H9 (cell line): ENCODE measurements at regions not wholly inside any gene's neighbourhood (a gene's known extent, or its start where the extent isn't known, plus 50 kb on each side); places are given as distances from the start of the nearest gene placed in this dataset.

Experiments
- DNase-seq: peaks from one replicate; pipeline ENCODE4 v3.0.0-alpha.2; 2017
- H2AFZ ChIP-seq: one replicate; pipeline ENCODE4 v1.6.1; 2013; ENCODE audit warnings: mild to moderate bottlenecking, low read length, control low read depth, moderate library complexity
- H2AK5ac ChIP-seq: 2 replicates; pipeline ENCODE4 v1.6.1; 2013; ENCODE audit warnings: low read length, control low read depth, mixed read lengths; ENCODE audit not compliant: insufficient read length
- H2BK120ac ChIP-seq: one replicate; pipeline ENCODE4 v1.6.1; 2013; ENCODE audit warnings: low read depth, mild to moderate bottlenecking, low read length, control low read depth, inconsistent platforms; ENCODE audit not compliant: poor library complexity, severe bottlenecking
- H2BK12ac ChIP-seq: 2 replicates; pipeline ENCODE4 v1.6.1; 2013; ENCODE audit warnings: low read length, control low read depth, mixed read lengths, low read depth; ENCODE audit not compliant: insufficient read length
- H2BK15ac ChIP-seq: 2 replicates; pipeline ENCODE4 v1.6.1; 2013; ENCODE audit warnings: low read depth, low read length, control low read depth
- H2BK20ac ChIP-seq: one replicate; pipeline ENCODE4 v1.6.1; 2013; ENCODE audit warnings: low read depth, mild to moderate bottlenecking, low read length, control low read depth, inconsistent platforms; ENCODE audit not compliant: poor library complexity, severe bottlenecking
- H2BK5ac ChIP-seq: 2 replicates; pipeline ENCODE4 v1.6.1; 2013; ENCODE audit warnings: low read length, control low read depth, mixed read lengths; ENCODE audit not compliant: insufficient read length
- H3K14ac ChIP-seq: 2 replicates; pipeline ENCODE4 v1.6.1; 2013; ENCODE audit warnings: low read length, control low read depth; ENCODE audit not compliant: insufficient read depth
- H3K18ac ChIP-seq: 2 replicates; pipeline ENCODE4 v1.6.1; 2013; ENCODE audit warnings: low read depth, mild to moderate bottlenecking, mixed read lengths, low read length, control low read depth; ENCODE audit not compliant: insufficient read length
- H3K23ac ChIP-seq: 2 replicates; pipeline ENCODE4 v1.6.1; 2013; ENCODE audit warnings: low read length, control low read depth, mixed read lengths, low read depth; ENCODE audit not compliant: insufficient read length
- H3K23me2 ChIP-seq: 2 replicates; pipeline ENCODE4 v1.6.1; 2013; ENCODE audit warnings: low read depth, mild to moderate bottlenecking, mixed read lengths, low read length, control low read depth; ENCODE audit not compliant: insufficient read length, poor library complexity, severe bottlenecking
- H3K27ac ChIP-seq: 2 replicates; pipeline ENCODE4 v1.5.1; 2013; ENCODE audit warnings: low read length, control low read depth, mixed read lengths, low read depth; ENCODE audit not compliant: insufficient read length
- H3K27me3 ChIP-seq: 2 replicates; pipeline ENCODE4 v1.6.1; 2013; ENCODE audit warnings: low read length, control low read depth, inconsistent platforms; ENCODE audit not compliant: insufficient read depth
- H3K4ac ChIP-seq: 2 replicates; pipeline ENCODE4 v1.6.1; 2013; ENCODE audit warnings: low read depth, mild to moderate bottlenecking, control low read depth, inconsistent platforms, low read length, moderate library complexity
- H3K4me1 ChIP-seq: 2 replicates; pipeline ENCODE4 v1.6.1; 2013; ENCODE audit warnings: low read length, control low read depth, inconsistent platforms; ENCODE audit not compliant: insufficient read depth
- H3K4me2 ChIP-seq: 2 replicates; pipeline ENCODE4 v1.6.1; 2013; ENCODE audit warnings: low read length, control low read depth, mixed read lengths; ENCODE audit not compliant: insufficient read length, insufficient read depth
- H3K56ac ChIP-seq: 2 replicates; pipeline ENCODE4 v1.6.1; 2013; ENCODE audit warnings: low read depth, mild to moderate bottlenecking, mixed read lengths, low read length, control low read depth; ENCODE audit not compliant: insufficient read length
- H3K79me1 ChIP-seq: 2 replicates; pipeline ENCODE4 v1.6.1; 2013; ENCODE audit warnings: low read depth, mild to moderate bottlenecking, moderate library complexity, low read length, control low read depth, inconsistent platforms; ENCODE audit not compliant: insufficient read depth, poor library complexity, severe bottlenecking
- H3K79me2 ChIP-seq: 2 replicates; pipeline ENCODE4 v1.6.1; 2013; ENCODE audit warnings: low read length, control low read depth, inconsistent platforms; ENCODE audit not compliant: insufficient read depth
- H3K9ac ChIP-seq: 2 replicates; pipeline ENCODE4 v1.6.1; 2013; ENCODE audit warnings: low read length, control low read depth, mixed read lengths; ENCODE audit not compliant: insufficient read length; ENCODE audit errors: extremely low read depth
- H3K9me3 ChIP-seq: one replicate; pipeline ENCODE4 v1.6.1; 2013; ENCODE audit warnings: low read depth, low read length, inconsistent platforms; ENCODE audit not compliant: control insufficient read depth
- H3T11ph ChIP-seq: one replicate; pipeline ENCODE4 v1.6.1; 2013; ENCODE audit warnings: mild to moderate bottlenecking, low read length, control low read depth, inconsistent platforms
- H4K20me1 ChIP-seq: one replicate; pipeline ENCODE4 v1.6.1; 2013; ENCODE audit not compliant: control insufficient read depth, insufficient read length, insufficient read depth
- H4K5ac ChIP-seq: 2 replicates; pipeline ENCODE4 v1.6.1; 2013; ENCODE audit warnings: low read depth, mild to moderate bottlenecking, mixed read lengths, low read length, control low read depth; ENCODE audit not compliant: insufficient read length
- H4K8ac ChIP-seq: replicated peaks from 2 replicates; pipeline ENCODE4 v1.6.1; 2013; ENCODE audit warnings: low read length, control low read depth, mixed read lengths, low read depth; ENCODE audit not compliant: insufficient read length
- H4K91ac ChIP-seq: 2 replicates; pipeline ENCODE4 v1.6.1; 2013; ENCODE audit warnings: low read depth, mild to moderate bottlenecking, moderate library complexity, mixed read lengths, low read length, control low read depth; ENCODE audit not compliant: insufficient read length
- H3K27ac Mint-ChIP-seq, 3 experiments: 2 replicates in 2 of 3; 3 replicates in 1 of 3; pipeline ENCODE4 v1.8.0; 2020 to 2021; ENCODE audit warnings: mixed read lengths in 3 of 3, mild to moderate bottlenecking in 1 of 3, moderate library complexity in 1 of 3
- H3K27me3 Mint-ChIP-seq: 2 replicates; pipeline ENCODE4 v1.8.0; 2021; ENCODE audit warnings: low read depth, mild to moderate bottlenecking, moderate library complexity, mixed read lengths
- H3K36me3 Mint-ChIP-seq, 3 experiments: 2 replicates in 2 of 3; 3 replicates in 1 of 3; pipeline ENCODE4 v1.8.0; 2020 to 2021; ENCODE audit warnings: low read depth in 3 of 3, mixed read lengths in 3 of 3; ENCODE audit not compliant: insufficient read depth in 1 of 3
- H3K4me1 Mint-ChIP-seq, 2 experiments: 2 replicates each; pipeline ENCODE4 v1.8.0; 2020; ENCODE audit warnings: mixed read lengths in 2 of 2
- H3K4me3 Mint-ChIP-seq, 2 experiments: 2 replicates in 1 of 2; 3 replicates in 1 of 2; pipeline ENCODE4 v1.8.0; 2020 to 2021; ENCODE audit warnings: mild to moderate bottlenecking in 2 of 2, mixed read lengths in 2 of 2, moderate library complexity in 1 of 2
- H3K9me3 Mint-ChIP-seq, 2 experiments: 2 replicates in 1 of 2; 3 replicates in 1 of 2; pipeline ENCODE4 v1.8.0; 2020; ENCODE audit warnings: mild to moderate bottlenecking in 2 of 2, mixed read lengths in 2 of 2, moderate library complexity in 1 of 2
- CTCF ChIP-seq: fragments of 200-600 bp; sonication (generic); conservative IDR thresholded peaks from 3 replicates; pipeline ENCODE4 v1.8.0; 2021; ENCODE audit warnings: antibody characterized with exemption, mild to moderate bottlenecking
- WGBS: extraction: QIAGEN DNeasy Blood & Tissue Kit; methylation state at CpG from one replicate; pipeline ENCODE4 v1.1.7; 2013; ENCODE audit warnings: missing lambda C conversion rate, low lambda C conversion rate, mixed read lengths; ENCODE audit not compliant: insufficient read length; ENCODE audit errors: extremely low coverage; 5-methylcytosine and 5-hydroxymethylcytosine counted together

DNA sequence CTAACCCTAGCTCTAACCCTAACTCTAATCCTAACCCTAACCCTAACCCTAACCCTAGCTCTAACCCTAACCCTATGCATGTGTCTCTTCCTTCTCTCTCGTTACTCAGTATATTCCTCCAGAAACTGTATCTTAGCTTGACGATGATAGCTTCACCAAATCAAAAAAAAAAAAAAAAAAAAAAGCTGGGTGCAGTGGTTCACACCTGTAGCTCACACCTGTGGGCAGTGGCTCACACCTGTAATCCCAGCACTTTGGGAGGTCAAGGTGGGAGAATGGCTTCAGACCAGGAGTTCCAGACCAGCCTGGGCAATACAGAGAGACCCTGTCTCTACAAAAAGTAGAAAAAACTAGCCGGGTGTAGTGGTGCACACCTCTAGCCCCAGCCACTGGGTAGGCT, 414.0 kb downstream of the GATA3 start:
- Histone ChIP-seq H2BK12ac (no peak overlapping the region), H3K23me2 (no peaks in the 10 kb centered on the region), H3K79me2 (no peaks in the 10 kb centered on the region), H3K27ac (no peak overlapping the region), H3K18ac (no peak overlapping the region), H4K8ac (no peak overlapping the region), H3K4me2 (no peak overlapping the region), H2BK15ac (no peak overlapping the region), H2AFZ (no peak overlapping the region), H2BK20ac (no peak overlapping the region), H2AK5ac (no peak overlapping the region), H3T11ph (no peak overlapping the region), H3K23ac (no peak overlapping the region), H4K5ac (no peak overlapping the region), H3K79me1 (no peaks in the 10 kb centered on the region), H3K56ac (no peak overlapping the region), H3K27me3 (no peaks in the 10 kb centered on the region), H4K91ac (no peak overlapping the region), H3K4ac (no peak overlapping the region), H2BK5ac (no peak overlapping the region), H4K20me1 (no peaks in the 10 kb centered on the region), H3K4me1 (no peaks in the 10 kb centered on the region), H3K14ac (no peak overlapping the region), H3K9ac (no peak overlapping the region), H2BK120ac (no peak overlapping the region), H3K9me3 (no peaks in the 10 kb centered on the region)
- no peak overlapping the region; a peak in 1 of 7 replicates for H3K27ac Mint-ChIP-seq
- no peaks in the 10 kb centered on the region for H3K36me3 Mint-ChIP-seq
- no peak for DNase-seq
- WGBS, result no CpG with 5 or more reads among the region's 3 CpGs
- H3K27me3 Mint-ChIP-seq, result peaks cover 46% of the 10 kb centered on the region
- H3K4me3 Mint-ChIP-seq, result no peak overlapping the region
- no peaks in the 10 kb centered on the region for H3K4me1 Mint-ChIP-seq
- peaks cover 3 to 4% of the 10 kb centered on the region in 2 experiments; a peak in 2 of 5 replicates for H3K9me3 Mint-ChIP-seq
- TF ChIP-seq CTCF, result no peak
